Tibial artery (tissue), 4 donors: ENCODE measurements at regions not wholly inside any gene's neighbourhood (a gene's known extent, or its start where the extent isn't known, plus 50 kb on each side); places are given as distances from the start of the nearest gene placed in this dataset.

Source experiments
- DNase-seq, 2 donors: peaks; one replicate each; pipeline ENCODE4 v3.0.0-alpha.2; 2019
- H3K27ac ChIP-seq, 2 donors: fragments of 200-600 bp; sonication (generic) in 1 of 2; 1 replicate in 1 of 2; 2 replicates in 1 of 2; pipeline ENCODE4 v1.5.1; 2018 to 2019; ENCODE audit warnings: mild to moderate bottlenecking in 1 of 2
- H3K27me3 ChIP-seq, 2 donors: fragments of 200-600 bp; sonication (generic) in 1 of 2; one replicate each; pipeline versions ENCODE4 v1.5.1 to v1.6.0; 2016 to 2019
- H3K36me3 ChIP-seq, 3 donors: fragments of 200-600 bp; sonication (generic) in 2 of 3; one replicate each; pipeline ENCODE4 v1.5.1; 2016 to 2019; ENCODE audit warnings: mild to moderate bottlenecking in 2 of 3
- H3K4me1 ChIP-seq, 4 donors: fragments of 200-600 bp; sonication (generic) in 2 of 4; 1 replicate in 3 of 4; 2 replicates in 1 of 4; pipeline ENCODE4 v1.5.1; 2016 to 2019
- H3K4me3 ChIP-seq, 2 donors: fragments of 200-600 bp; sonication (generic) in 1 of 2; 1 replicate in 1 of 2; 2 replicates in 1 of 2; pipeline ENCODE4 v1.5.1; 2018 to 2019; ENCODE audit warnings: mild to moderate bottlenecking in 2 of 2
- H3K9me3 ChIP-seq, 3 donors: fragments of 200-600 bp; sonication (generic) in 1 of 3; one replicate each; pipeline ENCODE4 v1.5.1; 2016 to 2019
- intact Hi-C: fragments of 100-400 bp; cut with DNase I; formaldehyde crosslinking; loops from one replicate; pipeline ENCODE4 v1.15.0; 2023; ENCODE audit warnings: low total_unique reads
- TF ChIP-seq, protein P1 (sequence below), 2 experiments: fragments of 200-600 bp in 1 of 2; fragments of 450-650 bp in 1 of 2; IDR thresholded peaks; one replicate each; pipeline ENCODE4 v1.5.1; 2017 to 2019; ENCODE audit warnings: antibody characterized with exemption in 2 of 2, mild to moderate bottlenecking in 1 of 2, moderate library complexity in 1 of 2

DNA sequence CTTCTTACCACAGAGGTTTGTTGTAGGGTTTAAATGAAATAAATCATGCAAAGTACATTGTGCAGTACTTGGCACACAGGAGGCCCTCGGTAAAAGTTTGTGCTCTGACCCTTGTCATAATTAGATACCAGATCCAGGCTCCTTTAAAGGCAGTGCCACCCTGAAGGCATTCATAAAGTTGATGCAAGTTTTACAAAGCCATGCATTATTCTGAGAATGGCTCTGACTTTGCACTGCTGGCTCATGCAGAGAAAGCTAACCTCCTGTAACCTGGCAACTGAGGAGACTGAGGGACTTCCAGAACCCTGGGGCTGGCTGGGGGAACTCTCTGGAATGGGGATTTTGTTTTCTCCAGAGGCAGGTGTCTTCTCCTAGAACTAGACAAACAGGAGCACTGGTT is 570.9 kb downstream of the CCSER2 start:
- TF ChIP-seq, protein P1, sequence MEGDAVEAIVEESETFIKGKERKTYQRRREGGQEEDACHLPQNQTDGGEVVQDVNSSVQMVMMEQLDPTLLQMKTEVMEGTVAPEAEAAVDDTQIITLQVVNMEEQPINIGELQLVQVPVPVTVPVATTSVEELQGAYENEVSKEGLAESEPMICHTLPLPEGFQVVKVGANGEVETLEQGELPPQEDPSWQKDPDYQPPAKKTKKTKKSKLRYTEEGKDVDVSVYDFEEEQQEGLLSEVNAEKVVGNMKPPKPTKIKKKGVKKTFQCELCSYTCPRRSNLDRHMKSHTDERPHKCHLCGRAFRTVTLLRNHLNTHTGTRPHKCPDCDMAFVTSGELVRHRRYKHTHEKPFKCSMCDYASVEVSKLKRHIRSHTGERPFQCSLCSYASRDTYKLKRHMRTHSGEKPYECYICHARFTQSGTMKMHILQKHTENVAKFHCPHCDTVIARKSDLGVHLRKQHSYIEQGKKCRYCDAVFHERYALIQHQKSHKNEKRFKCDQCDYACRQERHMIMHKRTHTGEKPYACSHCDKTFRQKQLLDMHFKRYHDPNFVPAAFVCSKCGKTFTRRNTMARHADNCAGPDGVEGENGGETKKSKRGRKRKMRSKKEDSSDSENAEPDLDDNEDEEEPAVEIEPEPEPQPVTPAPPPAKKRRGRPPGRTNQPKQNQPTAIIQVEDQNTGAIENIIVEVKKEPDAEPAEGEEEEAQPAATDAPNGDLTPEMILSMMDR (IDR thresholded peaks at IDR 0.05): no peak
- Histone ChIP-seq H3K9me3 (no peaks in the 10 kb centered on the region), H3K36me3 (no peaks in the 10 kb centered on the region), H3K4me3 (no peak overlapping the region), H3K4me1 (no peaks in the 10 kb centered on the region), H3K27me3 (no peaks in the 10 kb centered on the region), H3K27ac (no peak overlapping the region)
- no peak for DNase-seq
- intact Hi-C loops: no loop called here

DNA sequence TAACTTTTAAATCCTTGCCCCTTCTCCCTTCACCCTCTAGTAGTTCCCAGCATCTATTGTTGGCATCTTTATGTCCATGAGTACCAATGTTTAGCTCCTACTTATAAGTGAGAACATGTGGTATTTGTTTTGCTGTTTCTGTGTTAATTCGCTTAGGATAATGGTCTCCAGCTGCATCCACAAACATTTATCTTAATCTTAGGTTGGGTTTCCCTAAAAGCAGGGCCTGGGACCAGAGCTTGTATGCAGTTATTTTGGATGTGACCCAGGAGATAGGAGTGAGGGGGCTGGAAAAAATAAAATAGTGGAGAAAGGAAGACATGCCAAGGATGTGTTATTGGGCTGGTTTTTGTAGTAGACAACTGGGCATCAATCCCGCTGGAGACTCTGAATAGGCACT is 571.8 kb downstream of the CCSER2 start:
- no peaks in the 10 kb centered on the region for H3K27me3 ChIP-seq
- H3K27ac ChIP-seq: no peak overlapping the region
- no peaks in the 10 kb centered on the region for H3K9me3 ChIP-seq
- H3K4me3 ChIP-seq: no peak overlapping the region
- H3K36me3 ChIP-seq: no peaks in the 10 kb centered on the region
- TF ChIP-seq, protein P1 (IDR thresholded peaks at IDR 0.05): no peak
- intact Hi-C loops: no loop called here
- DNase-seq: no peak
- H3K4me1 ChIP-seq: no peaks in the 10 kb centered on the region

DNA sequence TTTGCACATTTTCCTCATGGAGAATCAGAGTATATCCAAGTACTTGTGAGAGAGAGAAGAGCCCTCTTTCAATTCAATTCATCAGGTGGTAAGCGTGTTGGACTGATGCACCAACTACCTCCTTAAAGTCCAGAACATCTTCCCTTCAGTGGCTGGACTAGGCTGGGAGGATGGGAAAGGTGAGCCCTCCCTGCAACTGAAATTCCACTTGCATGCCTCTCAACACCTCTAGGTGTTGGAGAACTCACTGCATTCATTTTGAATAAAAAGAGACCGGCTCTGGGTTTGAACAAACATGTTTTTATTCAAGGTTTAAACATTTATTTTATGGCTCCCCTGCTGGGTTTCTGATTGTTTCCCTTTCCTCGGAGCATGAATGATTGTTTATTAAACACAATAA is 573.5 kb downstream of the CCSER2 start:
- no peak overlapping the region for H3K27ac ChIP-seq
- TF ChIP-seq, protein P1 (IDR thresholded peaks at IDR 0.05): no peak
- H3K9me3 ChIP-seq: no peaks in the 10 kb centered on the region
- H3K36me3 ChIP-seq: no peaks in the 10 kb centered on the region
- intact Hi-C loops: no loop called here
- no peak for DNase-seq
- no peaks in the 10 kb centered on the region for H3K27me3 ChIP-seq
- no peaks in the 10 kb centered on the region for H3K4me1 ChIP-seq
- H3K4me3 ChIP-seq: no peak overlapping the region

DNA sequence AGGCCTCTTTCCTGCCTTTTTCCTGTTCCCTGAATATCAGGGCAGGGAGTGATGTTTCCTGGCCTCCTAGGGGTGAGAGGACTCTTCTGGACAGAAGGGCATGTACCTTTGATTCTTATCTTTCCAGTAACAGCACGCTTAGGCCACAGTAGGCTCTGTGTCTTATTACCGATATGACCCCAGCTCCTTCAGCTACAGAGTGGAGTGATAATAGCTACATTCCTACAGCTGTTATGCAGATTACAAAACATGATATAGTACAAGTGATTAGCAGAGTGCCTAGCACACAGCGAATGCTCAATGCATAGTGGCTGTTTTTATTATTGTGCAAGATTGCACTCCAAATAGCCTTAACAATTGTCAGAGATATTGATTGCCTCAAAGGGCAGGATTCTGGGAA is 574.2 kb downstream of the CCSER2 start:
- TF ChIP-seq, protein P1 (IDR thresholded peaks at IDR 0.05): no peak
- intact Hi-C loops: no loop called here

DNA sequence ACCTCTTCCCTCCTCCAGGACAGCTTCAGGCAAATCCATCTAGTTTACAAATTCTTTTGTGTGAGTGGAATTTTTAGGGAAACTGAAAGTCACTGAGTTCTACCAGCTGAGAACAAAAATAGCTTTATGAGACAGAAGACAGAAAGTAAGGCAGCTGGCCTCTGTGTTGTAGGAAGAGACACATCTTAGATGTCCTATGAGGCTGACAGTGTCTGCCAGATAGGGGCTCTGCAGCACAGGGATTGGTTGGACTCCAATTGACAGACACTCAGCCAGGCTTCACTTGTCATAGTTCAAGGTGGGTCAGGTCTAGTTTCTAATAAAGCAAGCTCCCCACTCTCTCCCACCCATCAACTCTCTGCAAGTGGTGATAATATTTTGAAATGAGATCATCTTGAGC is 574.9 kb downstream of the CCSER2 start:
- Histone ChIP-seq H3K9me3 (no peaks in the 10 kb centered on the region), H3K4me3 (no peak overlapping the region), H3K4me1 (no peaks in the 10 kb centered on the region), H3K27me3 (no peaks in the 10 kb centered on the region), H3K36me3 (no peaks in the 10 kb centered on the region), H3K27ac (no peak overlapping the region)
- DNase-seq: no peak
- intact Hi-C loops: no loop called here
- TF ChIP-seq, protein P1 (IDR thresholded peaks at IDR 0.05): no peak

More for the DNA sequence above, 574.2 kb downstream of the CCSER2 start:
- Histone ChIP-seq H3K9me3 (no peaks in the 10 kb centered on the region), H3K27ac (no peak overlapping the region), H3K36me3 (no peaks in the 10 kb centered on the region), H3K4me1 (no peaks in the 10 kb centered on the region), H3K27me3 (no peaks in the 10 kb centered on the region), H3K4me3 (no peak overlapping the region)
- no peak for DNase-seq

DNA sequence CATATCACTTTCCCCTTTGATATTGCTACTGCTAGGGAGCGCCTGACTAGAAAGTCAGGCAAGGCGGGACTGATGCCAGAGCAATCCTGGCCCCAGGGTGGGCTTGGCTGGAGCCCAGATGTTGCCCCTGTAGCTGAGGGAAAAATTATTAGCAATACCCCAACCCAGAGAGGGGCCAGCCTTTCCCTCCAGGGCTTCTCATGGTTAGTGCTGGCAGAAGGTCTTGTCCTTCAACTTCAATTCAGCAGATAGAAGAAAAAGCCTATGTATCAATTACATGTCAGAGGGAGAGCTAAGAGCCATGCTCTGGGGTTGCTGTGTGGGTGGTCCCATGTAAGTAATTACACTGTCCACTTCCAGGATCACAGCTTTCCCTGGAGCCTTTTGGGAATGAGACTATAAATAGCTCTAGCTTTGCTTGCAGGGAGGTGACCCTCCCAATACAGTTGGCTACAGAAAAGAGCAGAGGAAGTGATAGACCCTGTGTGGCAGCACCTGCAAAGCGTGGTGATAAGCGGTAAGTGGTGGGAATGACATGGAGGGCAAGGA is 579.1 kb downstream of the CCSER2 start:
- TF ChIP-seq, protein P1 (IDR thresholded peaks at IDR 0.05): no peak
- DNase-seq: no peak
- H3K4me1 ChIP-seq: no peaks in the 10 kb centered on the region
- H3K36me3 ChIP-seq: no peaks in the 10 kb centered on the region
- H3K9me3 ChIP-seq: no peaks in the 10 kb centered on the region
- H3K4me3 ChIP-seq: no peak overlapping the region
- intact Hi-C loops: no loop called here
- H3K27ac ChIP-seq: no peak overlapping the region
- no peaks in the 10 kb centered on the region for H3K27me3 ChIP-seq
